Endothelial cell (in vitro differentiated cells): ENCODE measurements at regions not wholly inside any gene's neighbourhood (a gene's known extent, or its start where the extent isn't known, plus 50 kb on each side); places are given as distances from the start of the nearest gene placed in this dataset.
"Not testable (repeated sequence)": the region's sequence is repeated elsewhere in the genome, so short reads cannot be mapped to it uniquely, and the experiment has no call there.

Source experiments
- DNase-seq: peaks from one replicate; pipeline ENCODE4 v3.0.0; 2021; ENCODE audit warnings: low spot score
- H3K27ac Mint-ChIP-seq: one replicate; pipeline ENCODE4 v1.8.0; 2021; ENCODE audit warnings: mixed read lengths, inconsistent platforms; ENCODE audit not compliant: unreplicated experiment
- H3K27me3 Mint-ChIP-seq: one replicate; pipeline ENCODE4 v1.8.0; 2021; ENCODE audit warnings: mild to moderate bottlenecking, moderate library complexity, mixed read lengths, inconsistent platforms; ENCODE audit not compliant: unreplicated experiment
- H3K36me3 Mint-ChIP-seq: one replicate; pipeline ENCODE4 v1.8.0; 2021; ENCODE audit warnings: mild to moderate bottlenecking, low read depth, mixed read lengths, inconsistent platforms; ENCODE audit not compliant: unreplicated experiment
- H3K4me1 Mint-ChIP-seq: one replicate; pipeline ENCODE4 v1.8.0; 2021; ENCODE audit warnings: mild to moderate bottlenecking, mixed read lengths, inconsistent platforms; ENCODE audit not compliant: unreplicated experiment
- H3K4me3 Mint-ChIP-seq: one replicate; pipeline ENCODE4 v1.8.0; 2021; ENCODE audit warnings: mild to moderate bottlenecking, mixed read lengths, inconsistent platforms; ENCODE audit not compliant: unreplicated experiment
- H3K9me3 Mint-ChIP-seq: one replicate; pipeline ENCODE4 v1.8.0; 2021; ENCODE audit warnings: mixed read lengths, inconsistent platforms; ENCODE audit not compliant: unreplicated experiment
- TF ChIP-seq, protein P1 (sequence below): fragments of 200-600 bp; sonication (generic); IDR thresholded peaks from one replicate; pipeline ENCODE4 v1.5.0; 2021; ENCODE audit warnings: antibody characterized with exemption; ENCODE audit not compliant: unreplicated experiment

DNA sequence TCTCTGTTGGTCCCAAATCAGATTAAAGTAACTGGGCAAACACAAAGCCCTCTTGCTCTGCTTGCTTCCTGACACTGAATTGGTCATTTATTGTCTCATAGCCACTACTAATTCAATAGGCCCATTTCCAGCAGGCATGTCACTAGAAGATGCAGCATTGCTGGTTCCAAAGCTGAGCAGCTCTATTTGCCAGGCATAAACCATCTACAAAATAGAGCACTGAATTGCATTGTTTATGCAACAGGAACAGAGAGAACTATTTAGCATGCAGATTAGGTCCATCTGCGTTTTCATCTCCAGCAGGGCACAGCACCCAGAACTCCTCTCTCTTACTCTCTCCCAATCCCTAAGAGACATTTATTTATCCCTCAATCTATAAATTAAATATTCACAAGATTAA lies 227.6 kb downstream of the SUCLG1 start:
- Mint-ChIP-seq H3K36me3 (no peaks in the 10 kb centered on the region), H3K4me3 (no peak overlapping the region), H3K9me3 (no peaks in the 10 kb centered on the region), H3K27me3 (no peaks in the 10 kb centered on the region), H3K4me1 (no peaks in the 10 kb centered on the region), H3K27ac (no peak overlapping the region)
- no peak for DNase-seq
- TF ChIP-seq, protein P1, sequence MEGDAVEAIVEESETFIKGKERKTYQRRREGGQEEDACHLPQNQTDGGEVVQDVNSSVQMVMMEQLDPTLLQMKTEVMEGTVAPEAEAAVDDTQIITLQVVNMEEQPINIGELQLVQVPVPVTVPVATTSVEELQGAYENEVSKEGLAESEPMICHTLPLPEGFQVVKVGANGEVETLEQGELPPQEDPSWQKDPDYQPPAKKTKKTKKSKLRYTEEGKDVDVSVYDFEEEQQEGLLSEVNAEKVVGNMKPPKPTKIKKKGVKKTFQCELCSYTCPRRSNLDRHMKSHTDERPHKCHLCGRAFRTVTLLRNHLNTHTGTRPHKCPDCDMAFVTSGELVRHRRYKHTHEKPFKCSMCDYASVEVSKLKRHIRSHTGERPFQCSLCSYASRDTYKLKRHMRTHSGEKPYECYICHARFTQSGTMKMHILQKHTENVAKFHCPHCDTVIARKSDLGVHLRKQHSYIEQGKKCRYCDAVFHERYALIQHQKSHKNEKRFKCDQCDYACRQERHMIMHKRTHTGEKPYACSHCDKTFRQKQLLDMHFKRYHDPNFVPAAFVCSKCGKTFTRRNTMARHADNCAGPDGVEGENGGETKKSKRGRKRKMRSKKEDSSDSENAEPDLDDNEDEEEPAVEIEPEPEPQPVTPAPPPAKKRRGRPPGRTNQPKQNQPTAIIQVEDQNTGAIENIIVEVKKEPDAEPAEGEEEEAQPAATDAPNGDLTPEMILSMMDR, result no peak

DNA sequence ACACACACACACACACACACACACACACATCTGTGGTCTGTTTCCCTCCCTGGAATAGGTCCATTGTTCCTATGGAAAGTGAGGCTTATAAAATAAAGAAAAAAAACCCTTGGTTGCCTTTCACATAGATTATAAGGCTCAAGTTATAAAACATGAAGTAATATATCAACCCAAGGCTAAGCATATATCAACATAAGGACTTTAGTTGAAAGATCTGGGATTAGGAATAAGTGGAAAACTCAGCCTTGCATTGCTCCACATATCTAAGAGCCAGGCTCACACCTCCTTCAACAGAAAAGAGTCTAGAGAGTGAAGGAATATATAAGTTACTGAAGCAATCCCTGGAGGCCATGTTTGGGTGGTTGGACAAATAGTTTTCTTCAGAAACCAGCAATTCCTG lies 235.0 kb downstream of the SUCLG1 start:
- peaks cover 15% of the 10 kb centered on the region for H3K4me1 Mint-ChIP-seq
- no peak for DNase-seq

DNA sequence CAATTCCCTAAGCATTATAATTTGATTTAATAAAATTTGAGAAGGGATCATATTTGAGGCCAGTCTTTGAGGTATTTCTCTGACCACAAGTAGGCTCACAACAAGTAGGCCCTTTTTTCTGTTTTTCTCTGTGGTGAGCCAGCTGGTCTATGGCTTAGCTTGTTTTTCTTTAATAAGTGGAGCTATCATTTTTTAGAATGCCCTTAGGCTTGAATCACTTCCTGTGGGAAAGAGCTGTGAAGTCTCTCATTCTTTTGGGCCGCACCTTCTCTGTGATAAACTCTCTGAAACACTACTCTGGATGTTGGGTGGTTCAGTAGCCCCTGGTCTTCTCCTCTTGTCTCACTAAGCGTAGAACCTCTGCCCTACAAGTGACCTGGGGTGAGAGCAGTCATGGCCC lies 235.9 kb downstream of the SUCLG1 start:
- TF ChIP-seq, protein P1, result no peak
- H3K36me3 Mint-ChIP-seq, result peaks cover 3% of the 10 kb centered on the region
- H3K27ac Mint-ChIP-seq, result peak overlapping the region; percentile 48
- H3K4me3 Mint-ChIP-seq, result no peak overlapping the region
- no peak for DNase-seq
- H3K27me3 Mint-ChIP-seq, result no peaks in the 10 kb centered on the region
- no peaks in the 10 kb centered on the region for H3K9me3 Mint-ChIP-seq
- peaks cover 23% of the 10 kb centered on the region for H3K4me1 Mint-ChIP-seq

More for the DNA sequence above, 235.0 kb downstream of the SUCLG1 start:
- Mint-ChIP-seq H3K4me3 (no peak overlapping the region), H3K36me3 (peaks cover 3% of the 10 kb centered on the region), H3K9me3 (no peaks in the 10 kb centered on the region), H3K27ac (no peak overlapping the region), H3K27me3 (no peaks in the 10 kb centered on the region)
- TF ChIP-seq, protein P1, result no peak

DNA sequence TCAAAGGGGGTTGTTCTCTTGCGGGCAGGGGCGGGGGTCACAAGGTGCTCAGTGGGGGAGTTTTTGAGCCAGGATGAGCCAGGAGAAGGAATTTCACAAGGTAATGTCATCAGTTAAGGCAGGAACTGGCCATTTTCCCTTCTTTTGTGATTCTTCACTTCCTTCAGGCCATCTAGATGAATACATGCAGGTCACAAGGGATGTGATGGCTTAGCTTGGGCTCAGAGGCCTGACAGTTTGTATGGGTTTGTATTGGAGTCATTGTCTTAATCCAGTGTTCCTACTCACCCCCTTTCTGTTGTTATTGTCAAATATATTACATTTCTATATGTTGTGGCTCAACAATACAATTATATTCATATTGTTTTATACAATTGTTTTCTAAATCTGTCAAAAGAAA lies 238.0 kb downstream of the SUCLG1 start:
- not testable (repeated sequence) for H3K9me3 Mint-ChIP-seq, H3K27me3 Mint-ChIP-seq, DNase-seq, H3K36me3 Mint-ChIP-seq, H3K4me3 Mint-ChIP-seq, H3K27ac Mint-ChIP-seq
- H3K4me1 Mint-ChIP-seq, result peaks cover 24% of the 10 kb centered on the region

DNA sequence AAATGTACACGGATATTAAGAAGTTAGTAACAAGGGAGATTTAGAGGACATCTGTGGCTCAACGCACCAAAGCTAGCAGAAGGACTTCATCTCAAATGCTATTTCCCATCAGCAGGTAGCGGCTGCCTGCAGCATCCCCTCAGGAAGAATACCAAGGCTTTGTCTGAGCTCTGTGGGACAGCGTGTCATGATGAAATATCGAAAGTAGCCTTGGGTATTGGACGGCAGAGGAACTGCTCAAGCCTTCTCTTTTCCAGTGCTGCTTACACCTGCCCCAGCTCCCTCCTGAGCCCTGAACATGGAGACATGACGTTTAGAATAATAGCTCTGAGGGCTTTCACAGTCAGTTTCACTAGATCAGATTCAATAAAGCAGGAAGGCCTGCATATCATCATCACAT lies 241.6 kb downstream of the SUCLG1 start:
- TF ChIP-seq, protein P1, result no peak
- Mint-ChIP-seq H3K27ac (no peak overlapping the region), H3K9me3 (no peaks in the 10 kb centered on the region), H3K4me1 (peaks cover 20% of the 10 kb centered on the region), H3K36me3 (no peaks in the 10 kb centered on the region), H3K4me3 (no peak overlapping the region), H3K27me3 (peaks cover 2% of the 10 kb centered on the region)
- no peak for DNase-seq

DNA sequence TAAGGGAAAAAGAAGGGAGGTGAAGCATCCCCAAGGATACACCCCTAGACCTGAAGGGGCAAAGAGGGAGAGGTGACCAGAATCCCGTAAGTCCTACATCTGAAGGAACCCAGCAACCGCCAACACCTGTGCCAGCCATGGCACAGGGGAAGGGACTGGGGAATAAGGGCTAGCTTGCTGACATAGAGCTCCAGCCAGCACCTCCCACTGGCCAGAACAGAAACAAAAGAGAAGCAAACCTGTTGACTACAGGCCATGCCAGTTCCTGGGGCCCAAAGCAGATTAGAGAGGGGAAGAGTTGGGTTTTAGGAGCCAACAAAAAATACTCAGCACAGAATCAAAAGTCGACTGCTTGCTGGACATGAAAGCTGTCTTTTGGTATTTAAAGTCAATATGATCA lies 244.6 kb downstream of the SUCLG1 start:
- no peaks in the 10 kb centered on the region for H3K36me3 Mint-ChIP-seq
- no peak overlapping the region for H3K4me3 Mint-ChIP-seq
- peaks cover 10% of the 10 kb centered on the region for H3K4me1 Mint-ChIP-seq
- TF ChIP-seq, protein P1, result no peak
- DNase-seq, result no peak
- H3K9me3 Mint-ChIP-seq, result no peaks in the 10 kb centered on the region
- peaks cover 2% of the 10 kb centered on the region for H3K27me3 Mint-ChIP-seq
- H3K27ac Mint-ChIP-seq, result no peak overlapping the region
